Neural cell (in vitro differentiated cells): ENCODE measurements at regions not wholly inside any gene's neighbourhood (a gene's known extent, or its start where the extent isn't known, plus 50 kb on each side); places are given as distances from the start of the nearest gene placed in this dataset.
A peak's percentile ranks its signal among the peaks of the same experiment; 100 is the strongest.

Experiments used
- H2AFZ ChIP-seq: fragments of 200-600, 300-800 bp; sonication (generic), shearing (Covaris generic); 2 replicates; pipeline ENCODE4 v1.6.0; 2014; ENCODE audit warnings: low read depth, mild to moderate bottlenecking, antibody characterized with exemption, low read length, moderate library complexity
- H3F3A ChIP-seq: fragments of 200-600 bp; shearing (Covaris generic); 2 replicates; pipeline ENCODE4 v1.6.1; 2016; ENCODE audit warnings: mild to moderate bottlenecking, moderate library complexity, mixed read lengths, antibody characterized with exemption, low read length; ENCODE audit not compliant: insufficient read depth, poor library complexity, severe bottlenecking
- H3K27ac ChIP-seq: fragments of 200-600, 300-800 bp; sonication (generic), shearing (Covaris generic); 2 replicates; pipeline ENCODE4 v1.5.1; 2014; ENCODE audit warnings: mild to moderate bottlenecking, low read length, moderate library complexity
- H3K27me3 ChIP-seq: fragments of 300-800, 200-600 bp; sonication (generic), shearing (Covaris generic); 2 replicates; pipeline ENCODE4 v1.6.0; 2014; ENCODE audit warnings: mild to moderate bottlenecking, low read depth, low read length, moderate library complexity; ENCODE audit not compliant: insufficient read depth
- H3K36me3 ChIP-seq: fragments of 300-800, 200-600 bp; sonication (generic), shearing (Covaris generic); 2 replicates; pipeline ENCODE4 v1.5.1; 2014; ENCODE audit warnings: mild to moderate bottlenecking, antibody characterized with exemption, low read length, moderate library complexity; ENCODE audit not compliant: insufficient read depth
- H3K4me2 ChIP-seq: fragments of 300-800, 200-600 bp; sonication (generic), shearing (Covaris generic); 2 replicates; pipeline ENCODE4 v1.6.0; 2014; ENCODE audit warnings: mild to moderate bottlenecking, low read length
- H3K4me3 ChIP-seq: fragments of 300-800, 200-600 bp; sonication (generic), shearing (Covaris generic); 2 replicates; pipeline ENCODE4 v1.5.1; 2014; ENCODE audit warnings: mild to moderate bottlenecking, low read length, moderate library complexity
- H3K79me2 ChIP-seq: fragments of 200-600 bp; shearing (Covaris generic); replicated peaks from 2 replicates; pipeline ENCODE4 v1.6.0; 2014; ENCODE audit warnings: mild to moderate bottlenecking, low read length, moderate library complexity; ENCODE audit not compliant: insufficient read depth
- H3K9ac ChIP-seq: fragments of 300-800, 200-600 bp; sonication (generic), shearing (Covaris generic); 2 replicates; pipeline ENCODE4 v1.6.1; 2016; ENCODE audit warnings: mild to moderate bottlenecking, low read length, mixed read lengths
- H3K9me2 ChIP-seq: fragments of 200-600 bp; shearing (Covaris generic); 2 replicates; pipeline ENCODE4 v1.6.1; 2016; ENCODE audit warnings: mild to moderate bottlenecking, low read length, mixed read lengths; ENCODE audit not compliant: insufficient read depth
- H3K9me3 ChIP-seq: fragments of 200-600, 300-800 bp; sonication (generic), shearing (Covaris generic); 2 replicates; pipeline ENCODE4 v1.6.1; 2016; ENCODE audit warnings: mild to moderate bottlenecking, mixed run types, low read length, moderate library complexity, mixed read lengths
- H4K20me1 ChIP-seq: fragments of 200-600 bp; shearing (Covaris generic); 2 replicates; pipeline ENCODE4 v1.6.1; 2016; ENCODE audit warnings: mild to moderate bottlenecking, mixed run types; ENCODE audit not compliant: insufficient read depth
- CTCF ChIP-seq: fragments of 450-650 bp; IDR thresholded peaks from 2 replicates; pipeline ENCODE4 v1.5.1; 2014; ENCODE audit warnings: antibody characterized with exemption, mild to moderate bottlenecking, moderate library complexity; ENCODE audit not compliant: poor library complexity, severe bottlenecking
- EP300 ChIP-seq: fragments of 450-650 bp; conservative IDR thresholded peaks from 2 replicates; pipeline ENCODE4 v1.6.1; 2014; ENCODE audit warnings: antibody characterized with exemption, mild to moderate bottlenecking, moderate library complexity; ENCODE audit not compliant: poor library complexity, severe bottlenecking
- EZH2 ChIP-seq: fragments of 200-600, 300-800 bp; shearing (Covaris generic), sonication (generic); IDR thresholded peaks from 2 replicates; pipeline ENCODE4 v1.6.1; 2014; ENCODE audit warnings: antibody characterized with exemption, low read length, borderline replicate concordance, mild to moderate bottlenecking; ENCODE audit not compliant: insufficient read depth, poor library complexity, severe bottlenecking
- MXI1 ChIP-seq: fragments of 450-650 bp; conservative IDR thresholded peaks from 2 replicates; pipeline ENCODE4 v1.6.1; 2014; ENCODE audit warnings: antibody characterized with exemption, mild to moderate bottlenecking; ENCODE audit not compliant: poor library complexity, severe bottlenecking
- POLR2AphosphoS5 ChIP-seq: IDR thresholded peaks from 2 replicates; pipeline ENCODE4 v1.6.1; 2012
- RAD21 ChIP-seq: fragments of 450-650 bp; conservative IDR thresholded peaks from 2 replicates; pipeline ENCODE4 v1.6.1; 2014; ENCODE audit warnings: antibody characterized with exemption, mild to moderate bottlenecking, moderate library complexity
- REST ChIP-seq: IDR thresholded peaks from 2 replicates; pipeline ENCODE4 v1.6.1; 2012; ENCODE audit warnings: borderline replicate concordance
- SMC3 ChIP-seq: fragments of 450-650 bp; conservative IDR thresholded peaks from 2 replicates; pipeline ENCODE4 v1.6.1; 2014; ENCODE audit warnings: antibody characterized with exemption, mild to moderate bottlenecking, moderate library complexity; ENCODE audit not compliant: poor library complexity
- TAF1 ChIP-seq: IDR thresholded peaks from 2 replicates; pipeline ENCODE4 v1.6.1; 2012; ENCODE audit warnings: low read depth

- no peaks in the 10 kb centered on the region for H3K9me3 ChIP-seq
- H3K4me2 ChIP-seq, result no peak overlapping the region
- TF ChIP-seq MXI1, result no peak
- peak; percentile 25 for TF ChIP-seq REST
- TF ChIP-seq EP300, result peak; percentile 35
- TF ChIP-seq EZH2, result no peak
- no peak for TF ChIP-seq TAF1
- TF ChIP-seq CTCF, result no peak
- peak; percentile 44 for TF ChIP-seq POLR2AphosphoS5
- no peaks in the 10 kb centered on the region for H3F3A ChIP-seq
- H3K27me3 ChIP-seq, result no peaks in the 10 kb centered on the region
- peak overlapping the region; percentile 7 for H3K4me3 ChIP-seq
- no peaks in the 10 kb centered on the region for H3K79me2 ChIP-seq
- H4K20me1 ChIP-seq, result no peaks in the 10 kb centered on the region
- no peaks in the 10 kb centered on the region for H3K9me2 ChIP-seq
- no peak overlapping the region for H3K27ac ChIP-seq
- H3K36me3 ChIP-seq, result no peaks in the 10 kb centered on the region
- no peak overlapping the region for H2AFZ ChIP-seq
- H3K9ac ChIP-seq, result no peak overlapping the region
These were observed 179.7 kb upstream of the MYLIP start for GRCh38 chr6:15948930-15949900.

GRCh38 chr6:15947923-15948322 lies 181.0 kb upstream of the MYLIP start:
- Histone ChIP-seq H3K36me3 (no peaks in the 10 kb centered on the region), H4K20me1 (no peaks in the 10 kb centered on the region), H3K27me3 (no peaks in the 10 kb centered on the region), H2AFZ (no peak overlapping the region), H3K27ac (no peak overlapping the region), H3K9me3 (no peaks in the 10 kb centered on the region), H3K9ac (no peak overlapping the region), H3K9me2 (no peaks in the 10 kb centered on the region), H3F3A (no peaks in the 10 kb centered on the region), H3K4me3 (no peak overlapping the region), H3K4me2 (no peak overlapping the region), H3K79me2 (no peaks in the 10 kb centered on the region)
- no peak for TF ChIP-seq MXI1

- H3K79me2 ChIP-seq, result no peaks in the 10 kb centered on the region
- H3F3A ChIP-seq, result no peaks in the 10 kb centered on the region
- no peaks in the 10 kb centered on the region for H4K20me1 ChIP-seq
- no peaks in the 10 kb centered on the region for H3K36me3 ChIP-seq
- H3K4me3 ChIP-seq, result no peak overlapping the region
- H3K9me3 ChIP-seq, result no peaks in the 10 kb centered on the region
- H3K27me3 ChIP-seq, result no peaks in the 10 kb centered on the region
- H3K9me2 ChIP-seq, result no peaks in the 10 kb centered on the region
- no peak overlapping the region for H3K9ac ChIP-seq
- no peak overlapping the region for H3K27ac ChIP-seq
- no peak overlapping the region for H2AFZ ChIP-seq
- no peak overlapping the region for H3K4me2 ChIP-seq
- no peak for TF ChIP-seq SMC3
- no peak for TF ChIP-seq MXI1
- no peak for TF ChIP-seq RAD21
- TF ChIP-seq EP300, result no peak
- no peak for TF ChIP-seq TAF1
- no peak for TF ChIP-seq EZH2
- TF ChIP-seq REST, result no peak
These were observed 181.4 kb upstream of the MYLIP start for GRCh38 chr6:15947436-15947835.
